Activated B cell treated with CpG ODN at 0.5 μM for 24 hours (primary cell): ENCODE measurements at regions not wholly inside any gene's neighbourhood (a gene's known extent, or its start where the extent isn't known, plus 50 kb on each side); places are given as distances from the start of the nearest gene placed in this dataset.

ENCODE experiments used
- ATAC-seq: fragments of 200-7000 bp; cut with Tn5 transposase; one replicate; pipeline ENCODE4 v1.10.0; 2021; ENCODE audit warnings: low read depth, mild to moderate bottlenecking, moderate library complexity
- CTCF ChIA-PET: fragments of 350-600 bp; sonication (Branson Sonifier 250); formaldehyde crosslinking; loops from one replicate; lab custom pipeline; 2021; ENCODE audit warnings: antibody characterized with exemption; lab: Charles Lee
- POLR2A ChIA-PET: fragments of 350-600 bp; sonication (Branson Sonifier 250); formaldehyde crosslinking; loops from one replicate; lab custom pipeline; 2021; ENCODE audit warnings: antibody characterized with exemption; lab: Charles Lee
- DNase-seq: peaks from one replicate; pipeline ENCODE4 v3.0.0; 2022
- H3K27ac Mint-ChIP-seq: one replicate; pipeline ENCODE4 v1.8.0; 2020; ENCODE audit warnings: mixed read lengths
- H3K27me3 Mint-ChIP-seq: one replicate; pipeline ENCODE4 v1.8.0; 2021; ENCODE audit warnings: mixed read lengths
- H3K36me3 Mint-ChIP-seq: one replicate; pipeline ENCODE4 v1.8.0; 2021; ENCODE audit warnings: low read depth, mixed read lengths
- H3K4me1 Mint-ChIP-seq: one replicate; pipeline ENCODE4 v1.8.0; 2021; ENCODE audit warnings: mixed read lengths
- H3K4me3 Mint-ChIP-seq: one replicate; pipeline ENCODE4 v1.8.0; 2020; ENCODE audit warnings: mild to moderate bottlenecking, mixed read lengths
- H3K9me3 Mint-ChIP-seq: one replicate; pipeline ENCODE4 v1.8.0; 2020; ENCODE audit warnings: mixed read lengths
- CTCF ChIP-seq: fragments of 200-600 bp; IDR thresholded peaks from one replicate; pipeline ENCODE4 v1.8.0; 2022; ENCODE audit warnings: antibody characterized with exemption, mild to moderate bottlenecking
- intact Hi-C: fragments of 100-400 bp; cut with micrococcal nuclease; formaldehyde crosslinking; loops from one replicate; pipeline ENCODE4 v1.15.1; 2024

GRCh38 chr11:71108013-71108865 lies 144.1 kb downstream of the SHANK2 start:
- ChIA-PET CTCF (no interaction called here), POLR2A (no interaction called here)
- H3K4me1 Mint-ChIP-seq = no peaks in the 10 kb centered on the region
- no peak for TF ChIP-seq CTCF
- no peak for DNase-seq
- no peak overlapping the region for H3K27ac Mint-ChIP-seq
- H3K36me3 Mint-ChIP-seq = no peaks in the 10 kb centered on the region
- no peaks in the 10 kb centered on the region for H3K9me3 Mint-ChIP-seq
- no peak for ATAC-seq
- intact Hi-C loops = no loop called here
- no peak overlapping the region for H3K4me3 Mint-ChIP-seq
- H3K27me3 Mint-ChIP-seq = peaks cover 12% of the 10 kb centered on the region

- Mint-ChIP-seq H3K9me3 (no peaks in the 10 kb centered on the region), H3K4me3 (no peak overlapping the region), H3K27ac (no peak overlapping the region), H3K27me3 (peaks cover 1% of the 10 kb centered on the region), H3K36me3 (no peaks in the 10 kb centered on the region), H3K4me1 (no peaks in the 10 kb centered on the region)
- DNase-seq (no peak), ATAC-seq (no peak)
- intact Hi-C loops = no loop called here
- TF ChIP-seq CTCF = no peak
- POLR2A ChIA-PET = no interaction called here
- CTCF ChIA-PET = no interaction called here
Observed at GRCh38 chr11:71106671-71107070, 145.7 kb downstream of the SHANK2 start.

- Mint-ChIP-seq H3K9me3 (no peaks in the 10 kb centered on the region), H3K27ac (no peak overlapping the region), H3K4me3 (no peak overlapping the region), H3K36me3 (no peaks in the 10 kb centered on the region), H3K4me1 (no peaks in the 10 kb centered on the region), H3K27me3 (no peaks in the 10 kb centered on the region)
- TF ChIP-seq CTCF = no peak
- no peak for DNase-seq
- intact Hi-C loops = no loop called here
- ChIA-PET POLR2A (no interaction called here), CTCF (no interaction called here)
- no peak for ATAC-seq
Observed at GRCh38 chr11:71103266-71103665, 149.1 kb downstream of the SHANK2 start.

GRCh38 chr11:71102251-71102995 lies 150.0 kb downstream of the SHANK2 start:
- DNase-seq (no peak), ATAC-seq (no peak)
- ChIA-PET CTCF (no interaction called here), POLR2A (no interaction called here)
- Mint-ChIP-seq H3K36me3 (no peaks in the 10 kb centered on the region), H3K4me1 (no peaks in the 10 kb centered on the region), H3K27me3 (no peaks in the 10 kb centered on the region), H3K4me3 (no peak overlapping the region), H3K9me3 (no peaks in the 10 kb centered on the region), H3K27ac (no peak overlapping the region)
- intact Hi-C loops = no loop called here
- TF ChIP-seq CTCF = no peak

GRCh38 chr11:71101606-71102005 lies 150.8 kb downstream of the SHANK2 start:
- Mint-ChIP-seq H3K4me3 (no peak overlapping the region), H3K9me3 (no peaks in the 10 kb centered on the region), H3K4me1 (no peaks in the 10 kb centered on the region), H3K36me3 (no peaks in the 10 kb centered on the region), H3K27ac (no peak overlapping the region), H3K27me3 (no peaks in the 10 kb centered on the region)
- DNase-seq (no peak), ATAC-seq (no peak)
- POLR2A ChIA-PET = no interaction called here
- TF ChIP-seq CTCF = no peak
- CTCF ChIA-PET = no interaction called here
- intact Hi-C loops = no loop called here
